GM18498 (cell line): ENCODE measurements at regions not wholly inside any gene's neighbourhood (a gene's known extent, or its start where the extent isn't known, plus 50 kb on each side); places are given as distances from the start of the nearest gene placed in this dataset.

Source experiments
- ATAC-seq: cut with Tn5 transposase; IDR thresholded peaks from one replicate; pipeline ENCODE4 v1.9.1; 2021; ENCODE audit warnings: mild to moderate bottlenecking, moderate library complexity; ENCODE audit not compliant: unreplicated experiment

DNA sequence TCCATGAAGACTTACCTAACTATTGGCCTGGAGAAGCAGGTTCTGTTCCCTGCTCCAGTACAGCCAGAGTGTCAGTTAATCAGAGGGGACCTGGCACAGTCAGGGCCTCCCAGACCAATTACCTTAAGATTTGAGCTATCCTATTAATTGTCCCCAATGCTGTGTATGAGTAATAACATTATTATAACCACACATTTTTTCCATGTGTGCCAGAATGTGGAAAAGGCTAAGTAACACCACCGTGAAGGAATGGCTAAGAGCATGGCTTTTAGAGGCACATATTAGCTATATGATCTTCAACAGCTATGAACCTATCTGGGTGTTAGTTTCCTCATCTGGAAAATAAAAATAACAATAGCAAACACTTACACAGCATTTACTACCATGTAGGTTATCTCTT lies 111.1 kb upstream of the RAP1B start:
- ATAC-seq: no peak

- no peak for ATAC-seq
Measured at GRCh38 chr12:68501226-68501625, 109.5 kb upstream of the RAP1B start.

DNA sequence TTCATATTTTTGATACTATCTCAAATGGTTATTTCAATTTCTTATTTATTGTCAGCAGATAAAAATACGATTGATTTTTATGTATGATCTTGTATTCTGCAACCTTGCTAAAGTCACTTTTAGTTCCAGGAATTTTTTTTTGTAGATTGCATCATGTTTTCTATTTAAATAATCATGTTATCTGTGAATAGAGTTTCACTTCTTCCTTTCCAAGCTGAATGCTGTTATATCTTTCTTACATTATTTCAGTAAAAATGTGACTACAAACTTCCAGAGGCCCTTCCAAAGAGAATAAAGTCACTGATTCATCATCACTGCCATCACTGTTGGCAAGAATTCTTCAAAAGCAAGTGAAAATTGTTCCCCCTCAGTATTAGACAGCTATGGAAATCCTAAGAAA lies 104.7 kb upstream of the RAP1B start:
- ATAC-seq: no peak

DNA sequence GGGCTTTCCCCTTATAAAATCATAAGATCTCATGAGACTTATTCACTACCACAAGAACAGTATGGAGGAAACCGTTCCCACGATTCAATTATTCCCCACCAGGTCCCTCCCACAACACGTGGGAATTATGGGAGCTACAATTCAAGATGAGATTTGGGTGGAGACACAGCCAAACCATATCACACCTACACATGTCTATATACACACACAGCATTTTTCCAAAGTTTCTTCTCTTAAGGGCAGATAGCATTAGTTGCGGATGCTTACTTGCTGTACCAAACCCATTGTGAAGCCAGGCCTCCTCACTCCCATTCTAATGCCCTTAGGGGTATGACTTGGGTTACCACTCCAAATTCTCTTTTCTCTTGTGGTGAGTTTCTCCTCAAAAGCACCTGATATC lies 104.1 kb upstream of the RAP1B start:
- no peak for ATAC-seq

- ATAC-seq: no peak
Measured at GRCh38 chr12:68507657-68508056, 103.0 kb upstream of the RAP1B start.

- ATAC-seq: no peak
Measured at GRCh38 chr12:68508576-68508975, 102.1 kb upstream of the RAP1B start.

DNA sequence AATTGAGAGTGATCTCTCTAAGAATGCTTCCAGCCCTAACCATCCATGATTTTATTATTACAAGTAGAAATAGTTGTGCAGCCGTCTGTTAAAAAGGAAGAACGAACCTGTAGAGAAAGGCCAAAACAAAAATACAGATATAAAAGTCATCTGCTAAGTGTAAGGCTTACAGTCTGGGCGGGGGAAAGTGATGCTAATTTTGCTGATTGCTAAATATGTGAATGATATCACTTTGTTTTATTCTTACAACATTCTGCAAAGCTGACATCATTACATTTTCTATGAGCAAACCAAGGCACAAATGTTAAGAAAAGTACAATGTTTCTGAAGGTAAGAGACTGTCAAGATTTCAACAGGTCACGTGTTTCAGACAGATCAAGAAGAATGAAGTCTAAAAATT lies 101.5 kb upstream of the RAP1B start:
- ATAC-seq: no peak

DNA sequence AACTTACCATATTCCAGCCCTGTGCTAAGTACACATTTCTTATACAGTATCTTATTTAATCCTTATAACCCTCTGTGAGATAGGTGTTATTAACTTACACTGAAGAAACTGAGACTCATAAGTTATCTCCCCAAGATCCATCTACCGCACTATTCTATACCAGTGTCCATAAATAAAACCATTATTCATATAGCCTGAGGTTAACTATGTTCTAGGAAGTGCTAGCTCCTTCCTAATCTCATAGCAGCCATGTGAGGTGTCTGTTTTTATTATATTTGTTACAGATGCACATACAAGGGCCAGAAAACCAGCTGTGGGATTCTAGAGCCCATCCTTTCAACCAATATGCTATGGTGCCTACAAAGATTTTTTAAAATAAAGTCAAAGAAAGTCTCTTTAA lies 100.3 kb upstream of the RAP1B start:
- no peak for ATAC-seq

GRCh38 chr12:68514807-68515411 lies 95.8 kb upstream of the RAP1B start:
- no peak for ATAC-seq

DNA sequence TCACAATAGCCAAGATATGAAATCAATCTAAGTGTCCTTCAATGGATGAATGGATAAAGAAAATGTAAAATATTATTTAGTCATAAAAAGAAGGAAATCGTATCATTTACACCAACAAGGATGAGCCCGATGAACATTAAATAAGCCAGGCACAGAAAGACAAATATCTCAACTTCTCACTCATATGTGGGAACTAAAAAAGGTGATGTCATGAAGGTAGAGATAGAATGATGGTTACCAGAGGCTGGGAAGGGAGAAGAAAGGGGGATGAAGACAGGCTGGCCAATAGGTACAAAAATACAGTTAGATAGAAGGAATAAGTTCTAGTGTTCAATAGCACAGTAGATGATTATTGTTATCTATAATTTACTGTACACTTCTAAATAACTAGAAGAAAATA lies 94.9 kb upstream of the RAP1B start:
- ATAC-seq: no peak

DNA sequence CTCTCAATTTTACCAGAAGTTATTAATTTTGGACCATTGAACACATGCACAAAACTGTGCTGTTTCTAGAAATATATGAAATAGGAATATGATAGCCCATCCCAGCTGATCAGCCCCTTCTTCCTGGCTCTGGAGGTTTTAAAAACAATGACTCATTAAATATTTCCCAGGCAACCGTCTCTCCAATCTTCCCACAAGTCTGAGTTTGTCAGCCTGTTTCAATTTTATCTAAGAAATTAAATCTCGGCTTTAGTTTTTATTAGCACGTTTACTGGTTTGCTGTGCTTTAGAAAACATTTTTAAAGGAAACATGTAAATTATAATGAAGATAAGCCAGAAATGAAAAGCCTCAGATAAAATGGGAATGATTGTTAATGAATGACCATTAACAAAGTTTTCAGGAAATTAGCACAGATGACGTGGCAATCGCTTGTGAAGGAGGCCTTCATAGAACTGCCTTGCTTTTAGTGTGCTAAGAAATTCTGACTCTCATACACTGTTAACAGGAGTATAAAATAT lies 89.3 kb upstream of the RAP1B start:
- ATAC-seq: no peak

- no peak for ATAC-seq
Measured at GRCh38 chr12:68521848-68522502, 88.7 kb upstream of the RAP1B start.

DNA sequence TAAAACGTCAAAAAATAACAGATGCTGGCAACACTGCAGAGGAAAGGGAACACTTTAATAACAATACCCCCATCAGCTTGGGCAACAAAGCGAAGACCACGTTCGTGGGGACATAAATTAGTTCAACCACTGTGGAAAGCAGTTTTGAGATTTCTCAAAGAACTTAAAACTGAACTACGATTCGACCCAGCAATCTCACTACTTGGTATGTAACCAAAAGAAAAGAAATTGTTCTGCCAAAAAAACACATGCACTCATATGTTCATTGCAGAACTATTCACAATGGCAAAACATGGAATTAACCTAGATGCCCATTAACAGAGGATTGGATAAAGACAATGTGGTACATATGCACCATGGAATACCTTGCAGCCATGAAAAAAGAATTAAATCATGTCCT lies 81.2 kb upstream of the RAP1B start:
- ATAC-seq: no peak

DNA sequence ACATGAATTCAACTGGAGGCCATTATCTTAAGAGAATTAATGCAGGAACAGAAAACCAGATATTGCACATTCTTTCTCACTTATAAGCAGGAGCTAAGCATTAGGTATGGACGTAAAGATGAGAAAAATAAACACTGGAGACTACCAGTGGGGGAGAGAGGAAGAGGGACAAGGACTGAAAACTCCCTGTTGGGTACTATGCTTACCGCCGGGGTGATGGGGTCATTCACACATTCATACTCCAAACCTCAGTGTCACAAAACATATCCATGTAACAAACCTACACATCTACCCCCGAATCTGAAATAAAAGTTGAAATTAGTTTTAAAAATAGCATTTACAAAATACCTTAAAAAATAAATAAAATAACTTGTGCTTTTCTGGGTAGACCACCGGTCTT lies 80.8 kb upstream of the RAP1B start:
- no peak for ATAC-seq

- no peak for ATAC-seq
Measured at GRCh38 chr12:68530299-68530698, 80.4 kb upstream of the RAP1B start.

DNA sequence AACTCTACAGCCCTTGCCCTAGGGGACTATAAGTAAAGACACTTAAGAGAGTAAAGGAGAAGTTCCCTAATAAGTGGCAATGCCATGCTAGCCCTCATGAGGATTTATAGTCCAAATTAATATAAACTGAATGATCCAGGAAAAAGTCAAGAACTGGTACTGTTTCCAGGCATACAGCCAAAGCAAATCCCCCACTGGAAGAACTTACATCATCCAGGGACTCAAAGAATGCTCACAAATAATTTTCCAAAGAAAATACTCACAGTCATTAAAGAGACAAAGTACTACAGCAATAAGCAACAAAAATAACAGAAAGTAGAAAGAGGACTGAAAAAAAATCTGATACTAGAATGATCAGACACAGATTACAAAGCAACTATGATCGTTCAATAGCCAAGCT lies 79.7 kb upstream of the RAP1B start:
- no peak for ATAC-seq

GRCh38 chr12:68532204-68532886 lies 78.4 kb upstream of the RAP1B start:
- ATAC-seq: no peak

- no peak for ATAC-seq
Measured at GRCh38 chr12:68532887-68533248, 77.8 kb upstream of the RAP1B start.

GRCh38 chr12:68534108-68534507 lies 76.6 kb upstream of the RAP1B start:
- ATAC-seq: no peak

- ATAC-seq: no peak
Measured at GRCh38 chr12:68536885-68537485, 73.7 kb upstream of the RAP1B start.

DNA sequence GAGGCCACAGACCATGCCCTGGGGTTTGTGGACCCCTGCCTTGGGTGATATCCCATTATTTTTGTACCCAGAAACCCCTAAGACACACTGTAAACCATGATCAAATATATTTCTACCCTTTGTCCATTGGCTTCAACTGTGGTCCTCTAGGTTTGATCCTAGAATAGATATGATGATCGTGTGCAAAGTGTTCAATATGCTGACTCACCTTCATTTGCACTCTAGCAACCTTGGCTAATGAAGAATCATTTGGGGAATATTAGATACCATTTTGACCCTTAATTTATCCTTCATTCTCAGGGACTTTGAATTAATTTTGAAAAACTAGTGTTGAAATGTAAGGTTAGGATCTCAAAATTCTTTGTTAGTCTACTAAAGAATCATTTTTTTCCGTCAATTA lies 73.1 kb upstream of the RAP1B start:
- ATAC-seq: no peak
